GM10266 (cell line): ENCODE measurements at regions not wholly inside any gene's neighbourhood (a gene's known extent, or its start where the extent isn't known, plus 50 kb on each side); places are given as distances from the start of the nearest gene placed in this dataset.

ENCODE experiments used
- DNase-seq: peaks from one replicate; pipeline ENCODE4 v3.0.0; 2012; ENCODE audit errors: extremely low spot score
- CTCF ChIP-seq: IDR thresholded peaks from 2 replicates; pipeline ENCODE4 v1.5.1; 2012; ENCODE audit warnings: mild to moderate bottlenecking, low read depth; ENCODE audit not compliant: control insufficient read depth, insufficient read depth; ENCODE audit errors: missing control alignments

- TF ChIP-seq CTCF = no peak
- no peak for DNase-seq
These were observed 259.5 kb upstream of the KCNH8 start for GRCh38 chr3:18888819-18889218.

- DNase-seq = no peak
- no peak for TF ChIP-seq CTCF
These were observed 259.9 kb upstream of the KCNH8 start for GRCh38 chr3:18888370-18888769.

GRCh38 chr3:18886331-18886730, 262.0 kb upstream of the KCNH8 start:
- no peak for DNase-seq
- no peak for TF ChIP-seq CTCF

GRCh38 chr3:18885612-18886011, 262.7 kb upstream of the KCNH8 start:
- TF ChIP-seq CTCF = no peak
- no peak for DNase-seq

GRCh38 chr3:18883571-18883970, 264.7 kb upstream of the KCNH8 start:
- TF ChIP-seq CTCF = no peak
- DNase-seq = no peak

GRCh38 chr3:18880691-18881090, 267.6 kb upstream of the KCNH8 start:
- no peak for DNase-seq
- TF ChIP-seq CTCF = no peak

GRCh38 chr3:18872466-18872865, 275.8 kb upstream of the KCNH8 start:
- TF ChIP-seq CTCF = no peak
- DNase-seq = no peak
